Hepatocyte (in vitro differentiated cells): ENCODE measurements at regions not wholly inside any gene's neighbourhood (a gene's known extent, or its start where the extent isn't known, plus 50 kb on each side); places are given as distances from the start of the nearest gene placed in this dataset.

Experiments used
- DNase-seq: peaks from one replicate; pipeline ENCODE4 v3.0.0-alpha.2; 2016; ENCODE audit warnings: low spot score
- H2AFZ ChIP-seq: fragments of 200-600 bp; sonication (generic); 2 replicates; pipeline ENCODE4 v1.6.0; 2016; ENCODE audit warnings: antibody characterized with exemption, mild to moderate bottlenecking
- H3K27ac ChIP-seq: fragments of 200-600 bp; sonication (generic); 2 replicates; pipeline ENCODE4 v1.5.1; 2016; ENCODE audit warnings: mild to moderate bottlenecking
- H3K27me3 ChIP-seq: fragments of 200-600 bp; sonication (generic); 2 replicates; pipeline ENCODE4 v1.6.1; 2016
- H3K36me3 ChIP-seq: fragments of 200-600 bp; sonication (generic); replicated peaks from 2 replicates; pipeline ENCODE4 v1.5.1; 2016; ENCODE audit warnings: low read depth; ENCODE audit not compliant: insufficient read depth
- H3K4me1 ChIP-seq: fragments of 200-600 bp; sonication (generic); 2 replicates; pipeline ENCODE4 v1.5.1; 2016; ENCODE audit warnings: mild to moderate bottlenecking, moderate library complexity; ENCODE audit not compliant: insufficient read depth
- H3K4me2 ChIP-seq: fragments of 200-600 bp; sonication (generic); 2 replicates; pipeline ENCODE4 v1.6.0; 2016
- H3K4me3 ChIP-seq: fragments of 200-600 bp; sonication (generic); 2 replicates; pipeline ENCODE4 v1.5.1; 2016; ENCODE audit warnings: mild to moderate bottlenecking
- H3K79me2 ChIP-seq: fragments of 200-600 bp; sonication (generic); 2 replicates; pipeline ENCODE4 v1.6.0; 2017; ENCODE audit warnings: mild to moderate bottlenecking
- H3K9me2 ChIP-seq: fragments of 200-600 bp; sonication (generic); replicated peaks from 2 replicates; pipeline ENCODE4 v1.6.0; 2017; ENCODE audit warnings: mild to moderate bottlenecking; ENCODE audit not compliant: insufficient read depth
- H3K9me3 ChIP-seq: fragments of 200-600 bp; sonication (generic); 2 replicates; pipeline ENCODE4 v1.5.1; 2016; ENCODE audit warnings: low read depth, mild to moderate bottlenecking
- H4K20me1 ChIP-seq: fragments of 200-600 bp; sonication (generic); 2 replicates; pipeline ENCODE4 v1.6.0; 2016; ENCODE audit warnings: mild to moderate bottlenecking; ENCODE audit not compliant: insufficient read depth, poor library complexity, severe bottlenecking
- EZH2 ChIP-seq: fragments of 200-600 bp; sonication (generic); IDR thresholded peaks from 2 replicates; pipeline ENCODE4 v1.6.1; 2016; ENCODE audit warnings: antibody characterized with exemption, mild to moderate bottlenecking, borderline replicate concordance
- EZH2phosphoT487 ChIP-seq: fragments of 200-600 bp; sonication (generic); IDR thresholded peaks from one replicate; pipeline ENCODE4 v1.6.1; 2018; ENCODE audit warnings: antibody characterized with exemption, mild to moderate bottlenecking, low read depth, moderate library complexity; ENCODE audit not compliant: unreplicated experiment, severe bottlenecking
- WGBS: methylation state at CpG from one replicate; pipeline ENCODE4 v1.1.6; 2016; ENCODE audit warnings: low lambda C conversion rate; ENCODE audit errors: missing lambda C conversion rate; 5-methylcytosine and 5-hydroxymethylcytosine counted together
- TF ChIP-seq, protein P1 (sequence below): fragments of 200-600 bp; sonication (generic); IDR thresholded peaks from 2 replicates; pipeline ENCODE4 v1.5.1; 2016; ENCODE audit warnings: antibody characterized with exemption, mild to moderate bottlenecking; ENCODE audit not compliant: poor library complexity

DNA sequence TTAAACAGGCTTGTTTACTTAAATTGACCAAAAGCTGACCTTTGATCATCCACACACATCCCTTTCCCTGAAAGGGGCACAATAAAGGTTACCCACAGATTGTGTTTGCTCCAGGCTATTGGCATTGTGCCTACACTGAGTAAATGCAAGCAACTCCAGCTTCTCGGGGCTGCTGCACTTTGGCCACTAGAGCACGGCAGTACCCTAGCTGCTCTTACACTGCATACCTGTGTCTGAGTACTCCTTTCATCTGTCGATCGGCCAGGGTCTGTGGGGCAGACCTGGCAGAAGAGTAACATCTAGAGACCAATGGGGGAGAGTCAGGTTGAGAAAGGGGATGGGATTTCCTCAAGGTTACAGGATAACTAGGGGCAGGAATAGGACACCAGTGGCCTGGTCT, 281.9 kb upstream of the NMUR2 start:
- no peaks in the 10 kb centered on the region for H3K27me3 ChIP-seq
- H2AFZ ChIP-seq: no peak overlapping the region
- no peak overlapping the region for H3K4me2 ChIP-seq
- 95% methylated on average over 4 of the region's 4 CpGs for WGBS
- no peak for DNase-seq
- H3K79me2 ChIP-seq: no peaks in the 10 kb centered on the region
- no peak for TF ChIP-seq EZH2phosphoT487
- TF ChIP-seq, protein P1, sequence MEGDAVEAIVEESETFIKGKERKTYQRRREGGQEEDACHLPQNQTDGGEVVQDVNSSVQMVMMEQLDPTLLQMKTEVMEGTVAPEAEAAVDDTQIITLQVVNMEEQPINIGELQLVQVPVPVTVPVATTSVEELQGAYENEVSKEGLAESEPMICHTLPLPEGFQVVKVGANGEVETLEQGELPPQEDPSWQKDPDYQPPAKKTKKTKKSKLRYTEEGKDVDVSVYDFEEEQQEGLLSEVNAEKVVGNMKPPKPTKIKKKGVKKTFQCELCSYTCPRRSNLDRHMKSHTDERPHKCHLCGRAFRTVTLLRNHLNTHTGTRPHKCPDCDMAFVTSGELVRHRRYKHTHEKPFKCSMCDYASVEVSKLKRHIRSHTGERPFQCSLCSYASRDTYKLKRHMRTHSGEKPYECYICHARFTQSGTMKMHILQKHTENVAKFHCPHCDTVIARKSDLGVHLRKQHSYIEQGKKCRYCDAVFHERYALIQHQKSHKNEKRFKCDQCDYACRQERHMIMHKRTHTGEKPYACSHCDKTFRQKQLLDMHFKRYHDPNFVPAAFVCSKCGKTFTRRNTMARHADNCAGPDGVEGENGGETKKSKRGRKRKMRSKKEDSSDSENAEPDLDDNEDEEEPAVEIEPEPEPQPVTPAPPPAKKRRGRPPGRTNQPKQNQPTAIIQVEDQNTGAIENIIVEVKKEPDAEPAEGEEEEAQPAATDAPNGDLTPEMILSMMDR: no peak
- no peak for TF ChIP-seq EZH2
- H3K9me3 ChIP-seq: no peaks in the 10 kb centered on the region
- no peak overlapping the region for H3K4me3 ChIP-seq
- no peaks in the 10 kb centered on the region for H3K4me1 ChIP-seq
- H3K36me3 ChIP-seq: no peaks in the 10 kb centered on the region
- H3K27ac ChIP-seq: no peak overlapping the region
- no peaks in the 10 kb centered on the region for H4K20me1 ChIP-seq
- H3K9me2 ChIP-seq: no peaks in the 10 kb centered on the region

DNA sequence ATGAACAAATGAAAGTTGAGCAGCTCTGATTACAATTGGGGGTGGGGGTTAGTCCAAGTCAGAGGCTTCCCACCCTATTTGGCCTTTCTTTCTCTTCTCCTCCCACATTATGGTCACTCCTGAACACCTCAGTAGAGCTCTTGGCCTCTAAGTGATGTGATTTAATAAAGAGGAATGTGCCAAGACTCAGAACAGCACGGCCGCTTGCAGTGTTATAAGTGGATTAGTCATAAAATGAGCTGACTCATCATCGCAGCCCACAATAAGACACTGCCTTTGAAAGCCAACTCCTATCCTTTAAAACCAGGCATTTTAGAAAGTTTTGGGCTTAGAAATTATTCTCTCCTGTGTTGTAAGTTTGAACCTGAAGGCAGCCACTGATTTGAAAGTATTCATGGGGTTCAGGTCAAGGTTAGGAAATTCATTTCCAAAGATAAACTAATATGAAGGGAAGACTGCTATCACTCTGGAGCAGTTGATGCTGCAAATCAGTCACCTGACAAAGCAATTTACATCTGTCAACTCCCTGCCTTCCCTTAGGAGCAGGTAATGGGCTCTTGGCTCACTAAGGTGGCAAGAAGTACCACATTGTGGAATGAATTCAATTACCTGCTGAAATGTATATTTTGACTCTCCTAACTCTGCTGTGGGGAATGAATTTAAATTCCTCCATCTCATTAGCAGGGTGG, 283.6 kb upstream of the NMUR2 start:
- Histone ChIP-seq H3K27ac (no peak overlapping the region), H3K4me3 (no peak overlapping the region), H3K4me1 (no peaks in the 10 kb centered on the region), H4K20me1 (no peaks in the 10 kb centered on the region), H3K27me3 (no peaks in the 10 kb centered on the region), H3K4me2 (no peak overlapping the region), H3K9me3 (no peaks in the 10 kb centered on the region), H3K9me2 (no peaks in the 10 kb centered on the region), H2AFZ (no peak overlapping the region), H3K79me2 (no peaks in the 10 kb centered on the region), H3K36me3 (no peaks in the 10 kb centered on the region)
- peak; percentile 61 for DNase-seq
- 44% methylated on average over 3 of the region's 3 CpGs for WGBS
- no peak for TF ChIP-seq EZH2
- no peak for TF ChIP-seq EZH2phosphoT487
- TF ChIP-seq, protein P1: no peak

DNA sequence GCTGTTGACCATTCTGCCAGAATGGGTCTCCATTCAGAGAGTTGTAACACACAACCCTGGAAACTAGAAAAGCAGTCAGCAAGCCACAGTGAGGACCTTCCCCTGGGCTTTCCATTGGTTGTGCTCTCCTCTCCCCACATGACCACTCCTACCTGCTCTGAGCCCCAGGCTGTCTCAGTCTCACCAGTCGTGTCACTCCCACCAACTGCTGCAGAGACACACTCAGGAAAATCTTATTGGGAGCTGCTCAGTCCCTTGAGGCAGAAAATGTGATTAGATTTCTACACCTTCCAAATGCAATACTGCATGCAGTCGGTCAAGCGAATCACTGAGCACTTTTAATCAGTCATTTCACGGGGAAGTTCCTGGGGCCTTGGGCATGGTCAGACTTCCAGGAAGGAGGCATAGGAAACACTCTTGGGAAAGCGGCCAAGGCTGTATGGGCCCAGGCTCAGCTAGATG, 284.2 kb upstream of the NMUR2 start:
- TF ChIP-seq EZH2: no peak
- TF ChIP-seq, protein P1: no peak
- TF ChIP-seq EZH2phosphoT487: no peak
- H3K9me3 ChIP-seq: no peaks in the 10 kb centered on the region
- H3K4me3 ChIP-seq: no peak overlapping the region
- no peak overlapping the region for H3K27ac ChIP-seq
- no peak overlapping the region for H2AFZ ChIP-seq
- H3K9me2 ChIP-seq: no peaks in the 10 kb centered on the region
- no peaks in the 10 kb centered on the region for H3K4me1 ChIP-seq
- WGBS: 78% methylated on average over 5 of the region's 5 CpGs
- DNase-seq: no peak
- H4K20me1 ChIP-seq: no peaks in the 10 kb centered on the region
- H3K27me3 ChIP-seq: no peaks in the 10 kb centered on the region
- no peak overlapping the region for H3K4me2 ChIP-seq
- H3K36me3 ChIP-seq: no peaks in the 10 kb centered on the region
- H3K79me2 ChIP-seq: no peaks in the 10 kb centered on the region

DNA sequence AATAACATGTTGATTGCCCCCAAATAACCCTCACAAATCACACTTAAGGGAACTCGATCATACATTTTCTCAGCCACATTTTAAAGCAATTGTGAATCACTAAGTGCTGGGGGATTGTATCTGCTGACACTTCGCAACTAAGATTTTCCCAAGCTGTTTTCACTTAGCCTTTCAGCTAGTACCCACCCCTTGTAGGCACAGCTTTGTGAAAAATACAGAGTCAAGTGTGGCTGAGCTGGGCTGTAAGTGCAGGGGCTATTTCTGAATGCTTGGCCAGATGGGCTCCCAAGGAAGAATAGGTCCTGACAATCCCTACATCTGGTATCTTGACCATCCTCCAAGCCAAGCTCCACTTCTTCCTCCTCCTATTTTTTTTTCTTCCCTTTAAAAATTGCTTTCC, 289.2 kb upstream of the NMUR2 start:
- Histone ChIP-seq H3K9me3 (peaks cover 3% of the 10 kb centered on the region), H3K4me2 (no peak overlapping the region), H3K27me3 (no peaks in the 10 kb centered on the region), H2AFZ (no peak overlapping the region), H3K36me3 (no peaks in the 10 kb centered on the region), H3K79me2 (no peaks in the 10 kb centered on the region), H3K9me2 (no peaks in the 10 kb centered on the region), H3K4me1 (no peaks in the 10 kb centered on the region), H4K20me1 (no peaks in the 10 kb centered on the region), H3K27ac (no peak overlapping the region), H3K4me3 (no peak overlapping the region)
- no peak for DNase-seq
- TF ChIP-seq EZH2phosphoT487 (no peak), EZH2 (no peak)
- TF ChIP-seq, protein P1: no peak
- 46% methylated on average over 2 of the region's 2 CpGs for WGBS
